GM18507 (cell line): ENCODE measurements at regions not wholly inside any gene's neighbourhood (a gene's known extent, or its start where the extent isn't known, plus 50 kb on each side); places are given as distances from the start of the nearest gene placed in this dataset.

ENCODE experiments used
- DNase-seq: peaks from one replicate; pipeline ENCODE4 v3.0.0; 2011; ENCODE audit warnings: low read depth; ENCODE audit not compliant: insufficient read length; ENCODE audit errors: extremely low spot score
- FAIRE-seq: peaks from 2 replicates; lab custom pipeline; 2011; peaks lifted over from hg19 to GRCh38; lab: Jason Lieb, UNC

- FAIRE-seq: no peak
- no peak for DNase-seq
These were observed 280.7 kb upstream of the FAR2 start for GRCh38 chr12:28868414-28868813.

- DNase-seq (no peak), FAIRE-seq (no peak)
These were observed 279.9 kb upstream of the FAR2 start for GRCh38 chr12:28869197-28869596.

GRCh38 chr12:28870839-28871440 lies 278.1 kb upstream of the FAR2 start:
- DNase-seq (no peak), FAIRE-seq (no peak)

GRCh38 chr12:28872654-28873268 lies 276.3 kb upstream of the FAR2 start:
- DNase-seq (peak; percentile 11), FAIRE-seq (peak; percentile 50)

- FAIRE-seq: no peak
These were observed 274.3 kb upstream of the FAR2 start for GRCh38 chr12:28874758-28875157.

GRCh38 chr12:28876196-28876798 lies 272.8 kb upstream of the FAR2 start:
- FAIRE-seq (no peak), DNase-seq (no peak)

More at GRCh38 chr12:28874758-28875157, 274.3 kb upstream of the FAR2 start:
- DNase-seq: no peak

GRCh38 chr12:28877854-28878253 lies 271.2 kb upstream of the FAR2 start:
- DNase-seq (no peak), FAIRE-seq (no peak)

- FAIRE-seq (no peak), DNase-seq (no peak)
These were observed 270.4 kb upstream of the FAR2 start for GRCh38 chr12:28878629-28879028.

GRCh38 chr12:28879379-28879778 lies 269.7 kb upstream of the FAR2 start:
- peak; percentile 44 for FAIRE-seq
- DNase-seq: no peak

- FAIRE-seq (no peak), DNase-seq (no peak)
These were observed 266.6 kb upstream of the FAR2 start for GRCh38 chr12:28882444-28882843.

GRCh38 chr12:28883406-28883997 lies 265.6 kb upstream of the FAR2 start:
- no peak for DNase-seq
- no peak for FAIRE-seq

GRCh38 chr12:28884904-28885679 lies 264.0 kb upstream of the FAR2 start:
- DNase-seq: no peak
- FAIRE-seq: no peak

GRCh38 chr12:28885928-28886327 lies 263.1 kb upstream of the FAR2 start:
- DNase-seq (no peak), FAIRE-seq (no peak)

GRCh38 chr12:28887461-28887990 lies 261.6 kb upstream of the FAR2 start:
- FAIRE-seq (no peak), DNase-seq (no peak)

GRCh38 chr12:28890664-28891063 lies 258.4 kb upstream of the FAR2 start:
- FAIRE-seq (no peak), DNase-seq (no peak)

GRCh38 chr12:28891126-28891525 lies 258.0 kb upstream of the FAR2 start:
- FAIRE-seq: no peak
- DNase-seq: no peak

GRCh38 chr12:28893365-28893764 lies 255.7 kb upstream of the FAR2 start:
- FAIRE-seq (no peak), DNase-seq (no peak)

GRCh38 chr12:28893856-28894255 lies 255.2 kb upstream of the FAR2 start:
- DNase-seq (no peak), FAIRE-seq (no peak)

GRCh38 chr12:28896421-28896820 lies 252.7 kb upstream of the FAR2 start:
- no peak for FAIRE-seq
- no peak for DNase-seq

- DNase-seq (no peak), FAIRE-seq (no peak)
These were observed 251.0 kb upstream of the FAR2 start for GRCh38 chr12:28898038-28898437.
